H1 (cell line): ENCODE measurements at regions not wholly inside any gene's neighbourhood (a gene's known extent, or its start where the extent isn't known, plus 50 kb on each side); places are given as distances from the start of the nearest gene placed in this dataset.
A peak's percentile ranks its signal among the peaks of the same experiment; 100 is the strongest.

Experiments used
- CTCF ChIA-PET: fragments of 300-600 bp; sonication (Branson Sonifier 250); formaldehyde crosslinking; loops from one replicate; lab custom pipeline; 2021; ENCODE audit not compliant: partially characterized antibody; lab: Charles Lee
- POLR2A ChIA-PET: fragments of 300-600 bp; sonication (Branson Sonifier 250); formaldehyde crosslinking; loops from one replicate; lab custom pipeline; 2021; ENCODE audit warnings: inconsistent platforms; ENCODE audit not compliant: partially characterized antibody; lab: Charles Lee
- DNase-seq, 2 experiments: peaks; one replicate each; pipeline versions ENCODE4 v3.0.0 to v3.0.0-alpha.2; 2010 to 2022; ENCODE audit warnings: low spot score in 2 of 2, low read depth in 1 of 2, mixed read lengths in 1 of 2
- FAIRE-seq: peaks from 2 replicates; lab custom pipeline; 2011; peaks lifted over from hg19 to GRCh38; lab: Jason Lieb, UNC
- H2AFZ ChIP-seq: 2 replicates; pipeline ENCODE4 v1.8.1; 2012; ENCODE audit warnings: low read length, inconsistent platforms
- H2AK5ac ChIP-seq: 2 replicates; pipeline ENCODE4 v1.6.1; 2013; ENCODE audit warnings: low read depth, low read length
- H2BK120ac ChIP-seq: replicated peaks from 2 replicates; pipeline ENCODE3; 2013; ENCODE audit warnings: low read depth, low read length, inconsistent platforms
- H2BK12ac ChIP-seq: 2 replicates; pipeline ENCODE4 v1.6.1; 2013; ENCODE audit warnings: low read depth, low read length
- H2BK15ac ChIP-seq: 2 replicates; pipeline ENCODE4 v1.6.1; 2013; ENCODE audit warnings: low read length
- H2BK20ac ChIP-seq: 2 replicates; pipeline ENCODE4 v1.6.1; 2013; ENCODE audit warnings: low read length
- H2BK5ac ChIP-seq: 2 replicates; pipeline ENCODE4 v1.6.1; 2013; ENCODE audit warnings: low read depth, low read length
- H3K14ac ChIP-seq: 2 replicates; pipeline ENCODE4 v1.6.1; 2013; ENCODE audit warnings: inconsistent platforms; ENCODE audit not compliant: insufficient read length
- H3K18ac ChIP-seq: 2 replicates; pipeline ENCODE4 v1.6.1; 2013; ENCODE audit warnings: low read length; ENCODE audit errors: extremely low read depth
- H3K23ac ChIP-seq: 2 replicates; pipeline ENCODE4 v1.6.1; 2013; ENCODE audit warnings: inconsistent platforms; ENCODE audit not compliant: insufficient read length
- H3K23me2 ChIP-seq: 2 replicates; pipeline ENCODE4 v1.6.1; 2013; ENCODE audit warnings: low read depth, low read length
- H3K27ac ChIP-seq: 2 replicates; pipeline ENCODE4 v1.6.1; 2011; ENCODE audit warnings: low read depth, low read length, inconsistent platforms
- H3K27me3 ChIP-seq, 4 experiments: replicated peaks in 1 of 4; 1 replicate in 1 of 4; 2 replicates in 3 of 4; pipeline versions ENCODE4 v1.6.1 to v1.8.1; 2011 to 2013; ENCODE audit warnings: low read length in 3 of 4, mild to moderate bottlenecking in 3 of 4, inconsistent platforms in 2 of 4, mixed read lengths in 2 of 4, moderate library complexity in 1 of 4; ENCODE audit not compliant: control insufficient read depth in 3 of 4, insufficient read depth in 3 of 4; ENCODE audit errors: extremely low read depth in 1 of 4
- H3K36me3 ChIP-seq, 4 experiments: 2 replicates each; pipeline versions ENCODE4 v1.6.1 to v1.8.1; 2011 to 2013; ENCODE audit warnings: mild to moderate bottlenecking in 4 of 4, low read length in 3 of 4, moderate library complexity in 2 of 4, control low read depth in 1 of 4, inconsistent platforms in 1 of 4; ENCODE audit not compliant: insufficient read depth in 4 of 4, control insufficient read depth in 2 of 4
- H3K4ac ChIP-seq: replicated peaks from 2 replicates; pipeline ENCODE3; 2013; ENCODE audit warnings: low read length, low read depth, mixed read lengths, inconsistent platforms; ENCODE audit not compliant: insufficient read length
- H3K4me1 ChIP-seq, 4 experiments: replicated peaks in 1 of 4; 1 replicate in 1 of 4; 2 replicates in 3 of 4; pipeline versions ENCODE4 v1.6.1 to v1.8.1; 2011 to 2013; ENCODE audit warnings: low read length in 3 of 4, inconsistent platforms in 2 of 4, mixed read lengths in 1 of 4; ENCODE audit not compliant: insufficient read depth in 4 of 4, control insufficient read depth in 3 of 4
- H3K4me2 ChIP-seq, 2 experiments: 2 replicates each; pipeline versions ENCODE4 v1.6.1 to v1.8.1; 2011 to 2013; ENCODE audit warnings: low read depth in 2 of 2, low read length in 2 of 2, control low read depth in 1 of 2, inconsistent platforms in 1 of 2, mild to moderate bottlenecking in 1 of 2; ENCODE audit not compliant: insufficient read depth in 1 of 2
- H3K4me3 ChIP-seq, 4 experiments: fragments of 200-600, 300-600 bp in 1 of 4; sonication (generic), shearing (Covaris generic), sonication (Bioruptor Twin) in 1 of 4; 2 replicates each; pipeline versions ENCODE4 v1.5.1 to v1.8.1; 2011 to 2016; ENCODE audit warnings: low read length in 4 of 4, low read depth in 3 of 4, control low read depth in 2 of 4, inconsistent platforms in 2 of 4, mild to moderate bottlenecking in 2 of 4, mixed read lengths in 1 of 4, moderate library complexity in 1 of 4; ENCODE audit not compliant: insufficient read depth in 2 of 4; ENCODE audit errors: extremely low read depth in 1 of 4
- H3K56ac ChIP-seq: replicated peaks from 2 replicates; pipeline ENCODE3; 2013; ENCODE audit warnings: low read depth, mild to moderate bottlenecking, mixed read lengths, low read length, inconsistent platforms; ENCODE audit not compliant: insufficient read length
- H3K79me1 ChIP-seq: 2 replicates; pipeline ENCODE4 v1.6.1; 2013; ENCODE audit warnings: low read depth, low read length, control low read depth
- H3K79me2 ChIP-seq, 2 experiments: 2 replicates each; pipeline versions ENCODE4 v1.6.1 to v1.8.1; 2012 to 2013; ENCODE audit warnings: low read length in 2 of 2, mild to moderate bottlenecking in 2 of 2, inconsistent platforms in 1 of 2; ENCODE audit not compliant: insufficient read depth in 2 of 2, control insufficient read depth in 1 of 2
- H3K9ac ChIP-seq, 4 experiments: replicated peaks in 1 of 4; 1 replicate in 1 of 4; 2 replicates in 3 of 4; pipeline versions ENCODE4 v1.6.1 to v1.8.1; 2011 to 2013; ENCODE audit warnings: low read depth in 3 of 4, low read length in 3 of 4, control low read depth in 2 of 4, mild to moderate bottlenecking in 2 of 4, moderate library complexity in 2 of 4, inconsistent platforms in 1 of 4; ENCODE audit errors: extremely low read depth in 1 of 4
- H3K9me3 ChIP-seq, 2 experiments: 2 replicates each; pipeline versions ENCODE4 v1.6.1 to v1.8.1; 2012 to 2013; ENCODE audit warnings: mild to moderate bottlenecking in 2 of 2, moderate library complexity in 2 of 2, control low read depth in 1 of 2, inconsistent platforms in 1 of 2, low read depth in 1 of 2, low read length in 1 of 2, mixed read lengths in 1 of 2; ENCODE audit not compliant: insufficient read depth in 2 of 2
- H4K20me1 ChIP-seq, 2 experiments: replicated peaks in 1 of 2; 2 replicates each; pipeline versions ENCODE3 to v1.8.1; 2011 to 2013; ENCODE audit warnings: inconsistent platforms in 2 of 2, low read length in 2 of 2, mild to moderate bottlenecking in 1 of 2; ENCODE audit not compliant: insufficient read depth in 2 of 2, control insufficient read depth in 1 of 2
- H4K5ac ChIP-seq: 2 replicates; pipeline ENCODE4 v1.6.1; 2013; ENCODE audit warnings: low read length, low read depth, mixed read lengths, inconsistent platforms; ENCODE audit not compliant: insufficient read length
- H4K8ac ChIP-seq: 2 replicates; pipeline ENCODE4 v1.8.0; 2013; ENCODE audit warnings: mild to moderate bottlenecking, moderate library complexity, low read length, inconsistent platforms; ENCODE audit not compliant: insufficient read depth; ENCODE audit errors: extremely low read depth
- H4K91ac ChIP-seq: replicated peaks from 2 replicates; pipeline ENCODE3; 2013; ENCODE audit warnings: low read length, mixed read lengths, inconsistent platforms; ENCODE audit not compliant: insufficient read length
- EP300 ChIP-seq, 2 experiments: IDR thresholded peaks; 1 replicate in 1 of 2; 2 replicates in 1 of 2; pipeline ENCODE4 v1.6.1; 2011 to 2012; ENCODE audit warnings: low read depth in 2 of 2, low read length in 2 of 2, mild to moderate bottlenecking in 2 of 2, borderline replicate concordance in 1 of 2, inconsistent platforms in 1 of 2, moderate library complexity in 1 of 2
- POLR2A ChIP-seq, 2 experiments: IDR thresholded peaks; 1 replicate in 1 of 2; 2 replicates in 1 of 2; pipeline ENCODE4 v1.6.1; 2011; ENCODE audit warnings: low read depth in 2 of 2, low read length in 2 of 2, mild to moderate bottlenecking in 2 of 2; ENCODE audit errors: control extremely low read depth in 1 of 2
- WGBS, 2 experiments: shearing (Covaris generic) in 1 of 2; methylation state at CpG; one replicate each; pipeline versions ENCODE4 v1.1.6 to v1.1.7; 2013 to 2015; ENCODE audit warnings: low lambda C conversion rate in 2 of 2, mixed read lengths in 2 of 2, inconsistent platforms in 1 of 2, low coverage in 1 of 2, missing lambda C conversion rate in 1 of 2; ENCODE audit not compliant: insufficient replicate concordance in 2 of 2, insufficient coverage in 1 of 2, insufficient read length in 1 of 2; ENCODE audit errors: extremely low coverage in 1 of 2, missing lambda C conversion rate in 1 of 2; 5-methylcytosine and 5-hydroxymethylcytosine counted together

- no peak overlapping the region for H2BK5ac ChIP-seq
- no peak overlapping the region for H4K91ac ChIP-seq
- ChIA-PET CTCF (interaction anchor here (0.6 kb wide), 1 partner anchor 243 kb away, joined by 3 read pairs; no protein-coding TSS in a partner anchor), POLR2A (no interaction called here)
- no peaks in the 10 kb centered on the region for H3K27me3 ChIP-seq
- H3K36me3 ChIP-seq = no peaks in the 10 kb centered on the region
- H2BK20ac ChIP-seq = no peak overlapping the region
- H2AK5ac ChIP-seq = no peak overlapping the region
- no peak overlapping the region for H2BK15ac ChIP-seq
- no peak overlapping the region for H4K8ac ChIP-seq
- no peak overlapping the region for H3K4ac ChIP-seq
- H3K27ac ChIP-seq = no peak overlapping the region
- H3K4me2 ChIP-seq = peak overlapping the region; percentile 16 to 29; a peak in 1 of 4 replicates
- no peak overlapping the region for H3K14ac ChIP-seq
- no peaks in the 10 kb centered on the region for H3K23me2 ChIP-seq
- H3K18ac ChIP-seq = no peak overlapping the region
- peaks cover 2 to 9% (median 6%) of the 10 kb centered on the region in 4 experiments; a peak in 6 of 7 replicates for H3K4me1 ChIP-seq
- H3K79me2 ChIP-seq = no peaks in the 10 kb centered on the region
- H3K9ac ChIP-seq = no peak overlapping the region; a peak in 1 of 7 replicates
- H3K56ac ChIP-seq = no peak overlapping the region
- no peak overlapping the region for H2AFZ ChIP-seq
- H2BK120ac ChIP-seq = no peak overlapping the region
- H4K20me1 ChIP-seq = no peaks in the 10 kb centered on the region
- no peak overlapping the region for H3K23ac ChIP-seq
- no peak overlapping the region for H2BK12ac ChIP-seq
- FAIRE-seq = peak; percentile 89
- DNase-seq = peak in 1 of 2 experiments; percentile 61
- H3K9me3 ChIP-seq = no peaks in the 10 kb centered on the region
- H4K5ac ChIP-seq = no peak overlapping the region
- H3K4me3 ChIP-seq = peak overlapping the region in 1 of 4 experiments; percentile 34; a peak in 1 of 8 replicates
- 22% methylated on average over 9 of the region's 9 CpGs; no CpG with 5 or more reads in 1 of the 2 experiments for WGBS, 2 experiments
- no peaks in the 10 kb centered on the region for H3K79me1 ChIP-seq
- no peak for TF ChIP-seq EP300 (IDR thresholded peaks at IDR 0.05; ENCODE audit: borderline replicate concordance in 1 of 2, low read depth in 2 of 2, low read length in 2 of 2)
- TF ChIP-seq POLR2A (IDR thresholded peaks at IDR 0.05; ENCODE audit: control extremely low read depth in 1 of 2, low read depth in 2 of 2, low read length in 2 of 2) = peak in 1 of 2 experiments; percentile 44; a peak in 2 of 3 replicates
These were observed 97.9 kb upstream of the ADAMTS3 start for GRCh38 chr4:72666910-72667309.
